Body of pancreas (tissue), 4 donors: ENCODE measurements at regions not wholly inside any gene's neighbourhood (a gene's known extent, or its start where the extent isn't known, plus 50 kb on each side); places are given as distances from the start of the nearest gene placed in this dataset.

ENCODE experiments used
- POLR2A ChIP-seq, 3 donors: fragments of 450-650 bp; IDR thresholded peaks; one replicate each; pipeline ENCODE4 v1.6.1; 2016; ENCODE audit warnings: antibody characterized with exemption in 3 of 3, mild to moderate bottlenecking in 2 of 3
- TF ChIP-seq, protein P1 (sequence below), 7 experiments: fragments of 450-650 bp in 4 of 7; fragments of 200-600 bp in 3 of 7; sonication (generic) in 3 of 7; IDR thresholded peaks; one replicate each; pipeline ENCODE4 v1.5.1; 2016 to 2019; ENCODE audit warnings: antibody characterized with exemption in 7 of 7

DNA sequence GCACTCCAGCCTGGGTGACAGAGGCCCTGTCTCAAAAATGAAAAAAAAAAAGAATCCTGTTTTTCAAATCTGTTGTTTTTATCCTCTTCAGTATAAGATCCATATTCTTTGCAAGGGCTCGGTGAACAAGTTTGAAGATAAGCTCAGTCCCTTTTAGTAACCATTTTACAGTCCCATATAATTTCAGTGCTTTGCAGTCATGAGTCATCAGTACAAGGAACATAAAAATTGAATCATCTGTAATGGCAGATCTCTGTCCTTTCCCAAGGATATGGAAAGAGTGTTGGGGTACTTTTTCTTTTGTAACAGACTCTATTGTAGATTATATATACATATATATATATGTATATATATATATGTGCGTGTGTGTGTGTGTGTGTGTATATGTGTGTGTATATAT lies 52.2 kb upstream of the ZPBP start:
- TF ChIP-seq, protein P1, sequence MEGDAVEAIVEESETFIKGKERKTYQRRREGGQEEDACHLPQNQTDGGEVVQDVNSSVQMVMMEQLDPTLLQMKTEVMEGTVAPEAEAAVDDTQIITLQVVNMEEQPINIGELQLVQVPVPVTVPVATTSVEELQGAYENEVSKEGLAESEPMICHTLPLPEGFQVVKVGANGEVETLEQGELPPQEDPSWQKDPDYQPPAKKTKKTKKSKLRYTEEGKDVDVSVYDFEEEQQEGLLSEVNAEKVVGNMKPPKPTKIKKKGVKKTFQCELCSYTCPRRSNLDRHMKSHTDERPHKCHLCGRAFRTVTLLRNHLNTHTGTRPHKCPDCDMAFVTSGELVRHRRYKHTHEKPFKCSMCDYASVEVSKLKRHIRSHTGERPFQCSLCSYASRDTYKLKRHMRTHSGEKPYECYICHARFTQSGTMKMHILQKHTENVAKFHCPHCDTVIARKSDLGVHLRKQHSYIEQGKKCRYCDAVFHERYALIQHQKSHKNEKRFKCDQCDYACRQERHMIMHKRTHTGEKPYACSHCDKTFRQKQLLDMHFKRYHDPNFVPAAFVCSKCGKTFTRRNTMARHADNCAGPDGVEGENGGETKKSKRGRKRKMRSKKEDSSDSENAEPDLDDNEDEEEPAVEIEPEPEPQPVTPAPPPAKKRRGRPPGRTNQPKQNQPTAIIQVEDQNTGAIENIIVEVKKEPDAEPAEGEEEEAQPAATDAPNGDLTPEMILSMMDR (IDR thresholded peaks at IDR 0.05): no peak
- no peak for TF ChIP-seq POLR2A (IDR thresholded peaks at IDR 0.05)
